HG03025 (cell line): ENCODE measurements at regions not wholly inside any gene's neighbourhood (a gene's known extent, or its start where the extent isn't known, plus 50 kb on each side); places are given as distances from the start of the nearest gene placed in this dataset.
"Not testable (repeated sequence)": the region's sequence is repeated elsewhere in the genome, so short reads cannot be mapped to it uniquely, and the experiment has no call there.

ENCODE experiments used
- ATAC-seq: cut with Tn5 transposase; IDR thresholded peaks from one replicate; pipeline ENCODE4 v1.9.1; 2021; ENCODE audit warnings: mild to moderate bottlenecking, moderate library complexity; ENCODE audit not compliant: unreplicated experiment, low FRiP score

DNA sequence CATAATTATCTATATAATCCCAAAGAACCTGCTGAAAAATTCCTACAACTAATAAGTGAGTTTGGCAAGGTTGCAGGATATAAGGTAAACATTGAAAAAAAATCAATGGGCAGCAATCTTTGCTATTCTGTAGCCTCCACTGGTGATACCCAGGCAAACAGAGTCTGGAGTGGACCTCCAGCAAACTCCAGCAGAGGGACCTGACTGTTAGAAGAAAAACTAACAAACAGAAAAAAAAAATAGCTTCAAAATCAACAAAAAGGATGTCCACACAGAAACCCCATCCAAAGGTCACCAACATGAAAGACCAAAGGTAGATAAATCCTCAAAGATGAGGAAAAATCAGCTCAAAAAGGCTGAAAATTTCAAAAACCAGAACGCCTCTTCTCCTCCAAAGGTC is 128.9 kb upstream of the PJA2 start:
- not testable (repeated sequence) for ATAC-seq

- not testable (repeated sequence) for ATAC-seq
Measured at GRCh38 chr5:109535090-109535489, 125.3 kb upstream of the PJA2 start.

GRCh38 chr5:109533751-109534272 is 124.0 kb upstream of the PJA2 start:
- no peak for ATAC-seq

- ATAC-seq, result no peak
Measured at GRCh38 chr5:109532773-109533364, 123.1 kb upstream of the PJA2 start.

GRCh38 chr5:109531262-109531661 is 121.5 kb upstream of the PJA2 start:
- ATAC-seq, result no peak

DNA sequence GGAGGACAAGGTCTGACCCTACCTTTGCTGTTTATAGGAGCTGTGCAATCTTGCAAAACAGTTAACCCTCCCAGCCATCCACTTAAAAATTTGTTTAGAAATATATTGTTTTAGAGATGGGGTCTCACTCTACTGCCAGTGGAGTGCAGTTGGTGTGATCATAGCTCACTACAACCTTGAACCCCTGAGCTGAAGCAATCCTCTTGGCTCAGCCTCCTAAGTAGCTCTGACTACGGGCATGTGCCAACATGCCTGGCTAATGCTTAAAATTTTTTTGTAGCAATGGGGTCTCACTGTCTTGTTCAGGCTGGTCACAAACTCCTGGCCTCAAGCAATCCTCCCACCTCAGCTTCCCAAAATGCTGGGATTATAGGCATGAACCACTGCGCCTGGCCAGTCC is 120.2 kb upstream of the PJA2 start:
- ATAC-seq, result no peak

DNA sequence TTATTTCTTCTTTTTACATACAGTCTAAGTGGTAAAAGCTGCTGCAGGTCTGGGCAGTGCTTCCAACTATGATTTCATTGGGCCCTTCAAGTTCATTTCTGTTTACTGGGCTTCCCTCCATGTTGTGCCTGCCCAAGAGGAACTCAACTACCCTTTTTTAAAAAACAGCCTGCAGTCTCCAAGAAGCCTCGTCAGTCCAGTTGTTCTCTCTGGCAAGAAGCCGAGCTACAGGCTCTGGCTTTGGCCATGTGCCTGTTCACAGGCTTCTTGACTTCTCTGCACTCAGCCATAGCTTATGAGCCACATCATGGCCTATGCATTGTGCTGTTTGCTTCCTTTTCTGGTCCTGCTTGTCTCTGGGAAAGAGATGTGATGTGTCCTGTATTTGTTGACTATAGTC is 119.7 kb upstream of the PJA2 start:
- ATAC-seq, result no peak

GRCh38 chr5:109524555-109524954 is 114.8 kb upstream of the PJA2 start:
- ATAC-seq, result no peak

GRCh38 chr5:109524026-109524425 is 114.3 kb upstream of the PJA2 start:
- no peak for ATAC-seq

DNA sequence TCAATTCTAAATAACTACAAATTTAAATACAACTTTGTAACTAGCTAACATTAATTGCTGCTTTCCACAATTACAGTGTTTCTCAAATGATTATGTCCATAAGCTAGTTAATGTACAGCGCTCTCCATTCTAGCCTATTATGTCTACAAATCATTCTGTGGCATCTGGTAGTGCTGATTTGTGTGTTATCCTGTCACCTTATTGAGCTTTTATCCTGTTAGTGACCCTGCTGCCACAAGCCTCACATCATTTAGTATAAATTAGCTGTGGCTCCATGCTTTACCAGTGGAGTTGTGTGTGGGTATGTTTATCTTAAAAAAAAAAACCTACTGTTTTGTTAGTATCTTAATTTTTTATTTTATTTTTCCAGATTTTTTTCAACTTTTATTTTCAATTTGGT is 112.6 kb upstream of the PJA2 start:
- ATAC-seq, result no peak

DNA sequence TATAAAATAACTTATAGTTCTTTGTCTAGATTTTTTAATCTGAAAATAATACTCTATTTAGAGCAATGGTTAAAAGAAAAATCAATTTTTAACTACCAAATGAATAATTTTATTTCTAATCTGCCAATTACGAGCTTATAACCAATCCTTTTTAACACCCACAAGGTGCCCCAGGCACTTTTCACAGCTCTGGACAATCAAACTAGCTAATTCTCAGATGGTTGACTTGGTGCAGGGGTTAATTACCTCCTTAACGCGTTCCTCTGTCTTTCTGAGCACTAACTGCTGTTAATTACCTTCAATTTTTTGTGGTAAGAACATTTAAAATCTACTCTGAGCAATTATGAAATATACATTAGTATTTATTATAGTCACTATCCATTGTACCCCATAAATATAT is 109.6 kb upstream of the PJA2 start:
- no peak for ATAC-seq

- ATAC-seq, result no peak
Measured at GRCh38 chr5:109516390-109516789, 106.6 kb upstream of the PJA2 start.

GRCh38 chr5:109511980-109512734 is 102.4 kb upstream of the PJA2 start:
- ATAC-seq, result no peak

GRCh38 chr5:109506556-109506955 is 96.8 kb upstream of the PJA2 start:
- no peak for ATAC-seq

GRCh38 chr5:109496112-109496511 is 86.3 kb upstream of the PJA2 start:
- no peak for ATAC-seq

GRCh38 chr5:109487753-109488420 is 78.1 kb upstream of the PJA2 start:
- ATAC-seq, result no peak

- no peak for ATAC-seq
Measured at GRCh38 chr5:109486200-109486804, 76.5 kb upstream of the PJA2 start.

DNA sequence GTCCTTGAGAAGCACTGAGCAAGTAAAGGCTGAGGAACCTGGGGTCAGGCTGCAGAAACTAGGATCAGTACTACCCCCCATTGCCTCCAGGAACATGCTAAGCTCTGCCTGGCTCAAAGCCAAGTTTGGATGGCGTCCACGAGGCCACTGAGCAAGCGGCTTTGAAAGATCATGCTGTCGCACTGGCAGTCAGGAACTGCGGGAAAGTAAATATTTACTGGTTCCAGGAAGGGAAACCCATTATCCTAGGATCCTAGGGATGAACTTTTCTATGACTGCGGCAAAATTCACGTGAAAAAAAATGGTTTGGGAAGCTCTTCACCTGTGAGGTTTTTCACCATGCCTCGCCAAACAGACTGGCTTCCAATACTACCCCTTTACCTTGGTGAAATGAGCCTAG is 75.3 kb upstream of the PJA2 start:
- no peak for ATAC-seq

DNA sequence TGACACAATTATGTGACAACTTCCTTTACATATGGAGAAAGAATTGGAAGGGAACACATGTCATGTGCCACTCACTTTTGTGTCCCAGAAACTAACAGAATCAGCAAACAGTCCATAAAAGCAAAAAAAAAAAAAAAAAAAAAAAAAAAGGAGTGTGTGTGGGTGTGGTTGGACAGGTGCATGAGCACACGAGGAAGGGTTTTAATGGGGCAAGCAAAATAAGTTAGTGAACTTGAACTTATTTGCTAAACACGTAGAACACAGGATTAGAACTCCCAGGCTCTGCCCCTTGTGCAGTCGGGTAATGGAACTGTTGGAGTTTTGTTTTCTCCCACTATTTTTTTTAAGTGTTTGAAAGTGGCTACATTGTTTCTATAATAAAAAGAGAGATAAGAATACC is 74.8 kb upstream of the PJA2 start:
- ATAC-seq, result no peak

DNA sequence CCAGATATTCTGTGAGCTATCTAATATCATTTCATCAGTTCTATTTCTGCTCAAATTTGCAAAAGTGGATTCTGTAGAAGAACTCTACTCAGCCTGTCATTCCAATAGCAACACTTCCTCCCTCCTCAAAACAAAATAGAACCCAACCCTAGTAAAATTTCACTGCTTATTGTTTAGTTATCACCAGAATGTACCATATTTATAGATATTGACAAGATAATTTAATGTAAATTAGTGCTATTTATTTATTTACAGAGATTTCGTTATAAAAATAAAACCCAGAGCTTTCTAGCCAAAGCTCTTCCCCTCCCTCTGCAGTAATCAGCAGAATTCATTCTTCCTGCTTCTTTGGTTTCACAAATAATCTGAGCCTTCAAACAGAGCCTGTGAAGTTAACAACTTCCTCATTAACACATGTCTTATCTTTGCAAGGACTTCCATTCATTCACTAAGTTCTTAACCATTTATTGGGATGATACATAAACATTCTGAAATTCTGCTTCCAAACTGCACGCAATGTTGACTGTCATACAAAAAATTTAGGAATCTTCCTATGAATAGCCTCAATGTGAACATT is 73.7 kb upstream of the PJA2 start:
- ATAC-seq, result no peak

- no peak for ATAC-seq
Measured at GRCh38 chr5:109482748-109483147, 73.0 kb upstream of the PJA2 start.
